SK-N-SH (cell line): ENCODE measurements at regions not wholly inside any gene's neighbourhood (a gene's known extent, or its start where the extent isn't known, plus 50 kb on each side); places are given as distances from the start of the nearest gene placed in this dataset.

Experiments
- CTCF ChIA-PET: fragments of 300-600, 350-600 bp; formaldehyde crosslinking; extraction: SDS; loops from one replicate; lab custom pipeline; 2021; lab: Yijun Ruan, JAX
- POLR2A ChIA-PET: fragments of 350-600 bp; sonication (Branson Sonifier 250); formaldehyde crosslinking; extraction: SDS; loops from one replicate; lab custom pipeline; 2020; ENCODE audit warnings: antibody characterized with exemption, inconsistent platforms; lab: Yijun Ruan, JAX
- DNase-seq: peaks from one replicate; pipeline ENCODE4 v3.0.0; 2012
- H2AFZ ChIP-seq: fragments of 200-600 bp; sonication (generic); 2 replicates; pipeline ENCODE4 v1.8.1; 2016; ENCODE audit warnings: antibody characterized with exemption, mild to moderate bottlenecking, low read depth
- H3F3A ChIP-seq: fragments of 200-600 bp; sonication (generic); replicated peaks from 2 replicates; pipeline ENCODE3; 2016; ENCODE audit warnings: antibody characterized with exemption, mild to moderate bottlenecking; ENCODE audit not compliant: insufficient read depth
- H3K27ac ChIP-seq, 2 experiments: fragments of 200-500 bp in 1 of 2; fragments of 200-600 bp in 1 of 2; sonication (Bioruptor generic) in 1 of 2; sonication (generic), shearing (Covaris generic) in 1 of 2; 2 replicates each; pipeline versions ENCODE4 v1.5.1 to v1.6.1; 2014 to 2016; ENCODE audit warnings: low read depth in 2 of 2, inconsistent platforms in 1 of 2, low read length in 1 of 2, mild to moderate bottlenecking in 1 of 2, mixed read lengths in 1 of 2
- H3K27me3 ChIP-seq: fragments of 200-600 bp; sonication (generic), shearing (Covaris generic); 2 replicates; pipeline ENCODE4 v1.6.1; 2016; ENCODE audit warnings: mixed run types; ENCODE audit not compliant: insufficient read depth
- H3K36me3 ChIP-seq, 2 experiments: fragments of 200-500 bp in 1 of 2; fragments of 200-600 bp in 1 of 2; sonication (Bioruptor generic) in 1 of 2; sonication (generic) in 1 of 2; replicated peaks in 1 of 2; 2 replicates each; pipeline versions ENCODE3 to v1.5.1; 2014 to 2016; ENCODE audit warnings: low read length in 1 of 2, mild to moderate bottlenecking in 1 of 2; ENCODE audit not compliant: insufficient read depth in 2 of 2, control insufficient read depth in 1 of 2
- H3K4me1 ChIP-seq, 2 experiments: fragments of 200-500 bp in 1 of 2; fragments of 200-600 bp in 1 of 2; sonication (Bioruptor generic) in 1 of 2; sonication (generic), shearing (Covaris generic) in 1 of 2; 2 replicates each; pipeline versions ENCODE4 v1.5.1 to v1.6.1; 2014 to 2016; ENCODE audit warnings: low read depth in 1 of 2, low read length in 1 of 2, mixed run types in 1 of 2; ENCODE audit not compliant: insufficient read depth in 2 of 2, control insufficient read depth in 1 of 2
- H3K4me2 ChIP-seq: fragments of 200-600 bp; sonication (generic), shearing (Covaris generic); 2 replicates; pipeline ENCODE4 v1.6.1; 2017; ENCODE audit warnings: mixed run types
- H3K4me3 ChIP-seq, 2 experiments: fragments of 200-500 bp in 1 of 2; fragments of 200-600 bp in 1 of 2; sonication (Bioruptor generic) in 1 of 2; sonication (generic), shearing (Covaris generic) in 1 of 2; 2 replicates each; pipeline versions ENCODE4 v1.5.1 to v1.8.1; 2014 to 2016; ENCODE audit warnings: low read depth in 2 of 2, inconsistent platforms in 1 of 2, low read length in 1 of 2, mild to moderate bottlenecking in 1 of 2, mixed read lengths in 1 of 2, moderate library complexity in 1 of 2
- H3K79me2 ChIP-seq: fragments of 200-600 bp; sonication (generic); 2 replicates; pipeline ENCODE4 v1.8.1; 2017; ENCODE audit warnings: mild to moderate bottlenecking; ENCODE audit not compliant: insufficient read depth
- H3K9ac ChIP-seq: fragments of 200-600 bp; sonication (generic); 2 replicates; pipeline ENCODE4 v1.6.1; 2017; ENCODE audit warnings: mixed run types
- H3K9me2 ChIP-seq: fragments of 200-600 bp; sonication (generic); 2 replicates; pipeline ENCODE4 v1.6.1; 2017; ENCODE audit warnings: mixed run types
- H3K9me3 ChIP-seq: fragments of 200-600 bp; sonication (generic); 2 replicates; pipeline ENCODE4 v1.6.1; 2017; ENCODE audit warnings: mixed run types, mild to moderate bottlenecking, moderate library complexity
- H4K20me1 ChIP-seq: fragments of 200-600 bp; sonication (generic); 2 replicates; pipeline ENCODE4 v1.6.1; 2017; ENCODE audit warnings: mild to moderate bottlenecking, mixed run types; ENCODE audit not compliant: insufficient read depth
- CHD2 ChIP-seq: fragments of 150-350 bp; IDR thresholded peaks from 2 replicates; pipeline ENCODE4 v1.6.1; 2018; ENCODE audit warnings: low read length; ENCODE audit not compliant: partially characterized antibody
- CTCF ChIP-seq: fragments of 200-600 bp; sonication (generic); IDR thresholded peaks from 2 replicates; pipeline ENCODE4 v1.6.1; 2017; ENCODE audit warnings: antibody characterized with exemption, mild to moderate bottlenecking, moderate library complexity
- EP300 ChIP-seq, 2 experiments: IDR thresholded peaks; 2 replicates each; pipeline versions ENCODE4 v1.4.0 to v1.6.1; 2012; ENCODE audit warnings: borderline replicate concordance in 1 of 2, low read depth in 1 of 2, low read length in 1 of 2
- FOSL2 ChIP-seq: IDR thresholded peaks from 2 replicates; pipeline ENCODE4 v1.4.0; 2012; ENCODE audit warnings: low read depth, mild to moderate bottlenecking, moderate library complexity, borderline replicate concordance
- FOXJ3 ChIP-seq: sonication (generic); formaldehyde crosslinking; IDR thresholded peaks from 2 replicates; pipeline ENCODE4 v1.5.1; 2020; ENCODE audit warnings: mild to moderate bottlenecking, missing genetic modification reagents
- GATA2 ChIP-seq: sonication (generic); formaldehyde crosslinking; IDR thresholded peaks from 2 replicates; pipeline ENCODE4 v1.5.0; 2020; ENCODE audit warnings: mild to moderate bottlenecking, missing genetic modification reagents
- MAX ChIP-seq: IDR thresholded peaks from 2 replicates; pipeline ENCODE4 v1.4.0; 2012; ENCODE audit warnings: low read depth
- MEF2A ChIP-seq: IDR thresholded peaks from 2 replicates; pipeline ENCODE4 v1.4.0; 2012; ENCODE audit warnings: low read depth, borderline replicate concordance
- POLR2AphosphoS5 ChIP-seq: IDR thresholded peaks from 2 replicates; pipeline ENCODE4 v1.6.1; 2012; ENCODE audit warnings: low read depth, low read length
- RAD21 ChIP-seq: IDR thresholded peaks from 2 replicates; pipeline ENCODE4 v1.6.1; 2012; ENCODE audit warnings: mild to moderate bottlenecking, low read length
- RCOR1 ChIP-seq: fragments of 150-350 bp; IDR thresholded peaks from 2 replicates; pipeline ENCODE4 v1.6.1; 2017; ENCODE audit warnings: antibody characterized with exemption, low read length
- RFX5 ChIP-seq: IDR thresholded peaks from 2 replicates; pipeline ENCODE4 v1.6.1; 2012; ENCODE audit warnings: mild to moderate bottlenecking, improper control_type of control experiment, low read length
- SIN3A ChIP-seq: IDR thresholded peaks from 2 replicates; pipeline ENCODE4 v1.6.1; 2012; ENCODE audit warnings: low read depth, mild to moderate bottlenecking, low read length, moderate library complexity, borderline replicate concordance
- TCF12 ChIP-seq: IDR thresholded peaks from 2 replicates; pipeline ENCODE4 v1.4.0; 2012
- TEAD4 ChIP-seq: IDR thresholded peaks from 2 replicates; pipeline ENCODE4 v1.4.0; 2012; ENCODE audit warnings: mild to moderate bottlenecking, borderline replicate concordance; ENCODE audit not compliant: insufficient read depth
- USF2 ChIP-seq: fragments of 150-350 bp; IDR thresholded peaks from 2 replicates; pipeline ENCODE4 v1.6.1; 2017; ENCODE audit warnings: antibody characterized with exemption, low read length, low read depth, borderline replicate concordance
- YY1 ChIP-seq: IDR thresholded peaks from 2 replicates; pipeline ENCODE4 v1.4.0; 2012; ENCODE audit warnings: low read depth, mild to moderate bottlenecking
- ZBTB33 ChIP-seq: IDR thresholded peaks from 2 replicates; pipeline ENCODE4 v1.4.0; 2012; ENCODE audit warnings: low read depth, borderline replicate concordance
- WGBS: methylation state at CpG from one replicate; pipeline ENCODE4 v1.1.6; 2017; ENCODE audit warnings: low lambda C conversion rate; 5-methylcytosine and 5-hydroxymethylcytosine counted together

- no peaks in the 10 kb centered on the region for H3F3A ChIP-seq
- CTCF ChIA-PET: interaction anchor here (0.7 kb wide), 1 partner anchor 10 kb away, joined by 3 read pairs; no protein-coding TSS in a partner anchor
- H3K9me3 ChIP-seq: no peaks in the 10 kb centered on the region
- TF ChIP-seq MAX (no peak), CHD2 (no peak), EP300 (IDR thresholded peaks at IDR 0.05; ENCODE audit: borderline replicate concordance in 1 of 2, low read depth in 1 of 2, low read length in 1 of 2) (no peak), FOSL2 (no peak), YY1 (no peak), SIN3A (no peak), CTCF (no peak), MEF2A (no peak), USF2 (no peak), POLR2AphosphoS5 (no peak), TCF12 (no peak), GATA2 (no peak), ZBTB33 (no peak), RFX5 (no peak), RAD21 (no peak), FOXJ3 (CRISPR knock-in tag) (no peak), RCOR1 (no peak), TEAD4 (no peak)
- TF ChIP-seq, all 33 proteins: peak for 0
- Histone ChIP-seq H3K4me1 (no peaks in the 10 kb centered on the region; a peak in 1 of 4 replicates), H3K36me3 (no peaks in the 10 kb centered on the region), H3K9me2 (no peaks in the 10 kb centered on the region), H3K4me3 (no peak overlapping the region), H3K79me2 (no peaks in the 10 kb centered on the region), H3K27me3 (no peaks in the 10 kb centered on the region), H2AFZ (no peak overlapping the region), H3K4me2 (no peak overlapping the region), H4K20me1 (no peaks in the 10 kb centered on the region), H3K27ac (no peak overlapping the region), H3K9ac (no peak overlapping the region)
- no peak for DNase-seq
- POLR2A ChIA-PET: no interaction called here
- WGBS: 34% methylated on average over 6 of the region's 6 CpGs
These were observed 151.2 kb upstream of the WWC1 start for GRCh38 chr5:168140241-168140640.
